HG02973 (cell line): ENCODE measurements at regions not wholly inside any gene's neighbourhood (a gene's known extent, or its start where the extent isn't known, plus 50 kb on each side); places are given as distances from the start of the nearest gene placed in this dataset.
"Not testable (repeated sequence)": the region's sequence is repeated elsewhere in the genome, so short reads cannot be mapped to it uniquely, and the experiment has no call there.

Experiments
- ATAC-seq: cut with Tn5 transposase; IDR thresholded peaks from one replicate; pipeline ENCODE4 v1.9.1; 2021; ENCODE audit warnings: moderate library complexity; ENCODE audit not compliant: unreplicated experiment

DNA sequence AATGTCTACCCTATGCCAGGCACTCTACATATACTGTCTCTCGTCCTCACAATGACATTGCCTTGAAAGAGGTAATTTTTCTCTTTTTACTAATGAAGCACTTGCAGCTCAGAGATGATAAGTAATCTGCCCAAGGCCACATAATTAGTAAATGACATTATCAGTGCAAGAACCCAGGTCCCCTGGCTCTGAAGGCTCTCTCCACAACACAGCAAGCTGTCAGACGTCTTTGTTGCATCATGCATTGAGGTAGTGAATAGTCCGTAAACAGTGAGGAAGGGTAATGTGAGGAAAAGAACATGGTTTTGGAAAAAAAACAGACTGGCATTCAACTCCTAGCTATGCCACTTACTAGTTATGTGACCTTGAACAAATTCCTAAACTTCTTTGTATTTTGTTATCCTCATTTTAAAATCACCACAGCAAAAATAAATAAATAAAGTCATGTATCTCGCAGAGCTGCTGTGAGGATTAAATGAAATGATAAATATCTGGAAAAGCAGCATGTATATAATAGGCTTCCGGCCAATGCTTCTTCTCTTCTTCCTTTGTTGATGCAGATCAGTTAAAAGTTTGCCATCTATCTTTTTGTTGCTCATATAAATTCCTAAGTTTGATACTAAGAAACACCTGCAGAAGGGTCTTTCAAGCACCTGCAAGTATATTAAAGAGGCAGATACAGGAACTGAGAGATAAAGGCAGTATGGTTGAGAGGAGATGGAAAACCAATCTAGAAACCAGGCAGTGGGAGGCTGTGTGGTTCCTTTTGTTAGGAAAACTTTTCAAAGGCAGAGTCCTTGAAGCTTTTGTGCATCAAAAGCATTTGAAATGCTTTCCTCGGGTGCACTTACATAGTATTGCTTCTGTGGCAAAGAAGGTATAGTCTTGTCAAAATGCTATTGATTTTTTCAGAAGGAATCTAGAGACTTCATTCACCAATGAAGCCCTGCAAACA, 82.8 kb downstream of the BTG1 start:
- ATAC-seq: no peak

GRCh38 chr12:92061061-92061460, 84.6 kb downstream of the BTG1 start:
- ATAC-seq: no peak

DNA sequence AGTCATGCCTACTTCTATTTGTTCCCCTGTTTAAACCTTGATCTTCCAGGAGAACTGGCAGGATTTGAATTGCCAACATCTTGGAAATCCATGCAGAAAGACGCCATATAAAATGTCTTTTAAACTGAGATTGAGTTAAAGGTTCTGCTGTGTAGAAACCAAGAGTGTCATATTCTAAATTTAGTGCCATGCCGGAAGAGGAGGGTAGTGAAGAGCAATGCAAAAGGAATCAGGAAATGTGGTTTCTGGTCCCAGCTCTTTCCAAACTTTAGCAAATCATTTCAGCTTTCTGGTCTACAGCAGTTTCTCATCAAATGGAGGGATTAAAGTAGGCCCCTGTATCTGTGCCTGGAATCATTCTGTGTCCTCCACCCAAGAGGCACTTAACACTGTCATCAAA, 85.7 kb downstream of the BTG1 start:
- ATAC-seq: no peak

DNA sequence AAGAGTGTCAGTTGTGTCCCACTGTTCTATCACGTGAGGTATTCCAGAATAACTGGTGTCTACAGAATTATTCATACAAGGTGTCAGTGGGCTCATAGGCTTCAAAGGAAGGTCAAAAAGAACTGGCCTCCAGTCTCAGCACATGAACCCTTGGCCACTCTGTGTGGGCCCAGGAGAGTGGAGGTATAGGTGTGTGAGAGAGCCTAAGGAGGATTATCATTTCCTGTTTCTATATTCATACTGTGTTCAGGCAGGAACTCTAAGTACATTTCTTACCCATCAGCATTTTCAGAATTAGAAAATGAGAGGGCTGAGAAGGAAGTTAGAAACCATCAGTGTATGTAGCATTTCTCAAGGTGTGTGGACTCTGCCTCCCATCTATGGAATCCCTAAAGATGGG, 87.0 kb downstream of the BTG1 start:
- ATAC-seq: peak; percentile 60

DNA sequence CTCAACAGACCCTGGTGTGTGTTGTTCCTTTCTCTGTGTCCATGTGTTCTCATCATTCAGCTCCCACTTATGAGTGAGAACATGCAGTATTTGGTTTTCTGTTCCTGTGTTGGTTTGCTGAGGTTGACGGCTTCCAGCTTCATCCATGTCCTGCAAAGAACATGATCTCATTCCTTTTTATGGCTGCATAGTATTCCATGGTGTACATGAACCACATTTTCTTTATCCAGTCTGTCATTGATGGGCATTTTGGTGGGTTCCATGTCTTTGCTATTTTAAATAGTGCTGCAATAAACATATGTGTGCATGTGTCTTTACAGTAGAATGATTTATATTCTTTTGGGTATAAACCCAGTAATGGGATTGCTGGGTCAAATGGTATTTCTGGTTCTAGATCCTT, 88.9 kb downstream of the BTG1 start:
- not testable (repeated sequence) for ATAC-seq

GRCh38 chr12:92056290-92056689, 89.4 kb downstream of the BTG1 start:
- ATAC-seq: no peak

- ATAC-seq: no peak
These were observed 89.8 kb downstream of the BTG1 start for GRCh38 chr12:92055877-92056276.

DNA sequence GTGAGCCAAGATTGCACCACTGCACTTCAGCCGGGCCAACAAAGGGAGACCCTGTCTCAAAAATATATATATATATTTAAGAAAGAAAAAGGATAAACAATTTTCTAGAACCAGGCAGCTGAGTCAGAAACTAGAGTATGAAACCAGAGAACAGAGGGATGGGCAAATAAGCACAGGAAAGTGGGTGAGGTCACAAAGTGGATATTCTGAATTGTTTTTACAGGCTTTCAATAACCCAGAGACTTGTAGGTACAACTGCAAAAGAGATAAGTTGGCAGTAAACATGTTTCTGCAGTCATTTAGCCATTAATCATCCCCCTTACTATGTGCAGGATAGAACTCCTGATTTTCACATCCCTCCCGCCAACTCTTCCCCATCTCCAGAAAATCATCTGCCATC, 94.2 kb downstream of the BTG1 start:
- no peak for ATAC-seq

DNA sequence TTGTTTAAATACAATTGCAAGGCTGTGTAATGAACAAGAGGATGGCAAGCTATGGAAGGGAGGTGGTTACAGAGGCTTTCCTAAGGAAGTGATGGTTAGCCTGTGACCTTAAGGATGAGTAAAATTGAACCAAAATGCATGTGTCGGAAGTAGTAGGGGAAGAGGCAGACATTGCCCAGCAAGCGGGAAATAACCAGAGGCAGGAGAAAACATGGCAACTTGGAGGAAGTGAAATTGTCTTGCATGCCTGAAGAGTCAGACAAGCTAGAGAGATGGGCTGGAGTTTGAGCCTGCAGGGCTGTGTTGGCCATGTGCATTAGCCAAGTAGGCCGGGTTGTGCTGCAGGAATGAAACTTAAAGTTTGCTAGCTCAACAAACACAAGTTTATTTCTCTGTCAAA, 96.2 kb downstream of the BTG1 start:
- peak; percentile 61 for ATAC-seq

- ATAC-seq: no peak
These were observed 98.2 kb downstream of the BTG1 start for GRCh38 chr12:92047393-92047826.

DNA sequence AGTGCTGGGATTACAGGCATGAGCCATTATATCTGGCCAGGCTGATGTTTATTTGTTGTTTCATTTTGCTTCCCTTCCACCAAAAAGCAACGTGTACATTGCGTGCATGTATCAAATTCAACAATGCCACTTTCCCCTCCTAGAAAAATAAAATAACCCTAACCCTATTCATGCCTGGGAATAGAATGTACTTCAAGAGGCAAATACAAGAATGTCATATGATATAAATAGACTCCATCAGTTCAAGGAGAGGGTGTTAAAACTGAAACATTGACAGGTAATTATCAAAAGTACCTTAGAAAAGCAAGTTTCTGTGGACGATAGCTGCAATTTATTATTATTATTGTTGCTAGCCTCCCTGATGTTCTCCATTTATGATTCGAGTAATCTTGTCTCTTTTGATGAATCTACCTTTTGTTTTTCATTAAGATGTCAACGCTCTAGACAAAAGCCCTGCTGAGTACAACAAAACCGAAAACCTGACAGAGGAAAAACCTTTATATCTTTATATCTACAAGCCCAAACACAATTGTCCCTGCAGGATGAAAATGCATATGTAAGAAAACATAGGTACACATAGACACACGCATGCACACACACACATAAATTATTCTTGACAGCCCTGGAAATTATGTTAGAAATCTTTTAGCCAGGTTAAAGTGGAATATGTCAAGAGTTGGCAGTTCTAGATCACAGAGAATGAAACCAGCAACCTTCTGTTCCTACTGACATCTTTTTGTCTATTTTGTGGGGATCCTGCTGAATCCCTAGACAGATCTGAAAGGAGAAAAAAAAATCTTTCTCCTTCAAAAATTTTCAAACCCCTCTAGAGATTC, 98.9 kb downstream of the BTG1 start:
- ATAC-seq: no peak

DNA sequence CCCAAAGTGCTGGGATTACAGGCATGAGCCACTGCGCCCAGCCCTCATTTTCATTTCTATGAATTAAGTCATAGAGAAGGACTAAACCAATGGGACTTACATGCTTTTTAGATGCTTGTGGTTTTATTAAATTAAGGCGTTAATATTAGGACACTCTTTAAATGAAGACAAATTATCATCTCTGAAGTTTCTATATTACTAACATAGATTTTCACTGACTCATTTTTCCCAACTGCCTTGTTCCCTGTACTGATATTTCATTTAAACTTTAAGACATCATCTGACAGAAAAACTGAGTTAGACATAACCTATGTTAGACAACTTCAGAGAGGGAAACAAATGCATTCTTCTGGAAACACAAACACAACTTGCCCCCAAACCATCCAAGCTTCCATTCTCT, 99.8 kb downstream of the BTG1 start:
- ATAC-seq: no peak

- no peak for ATAC-seq
These were observed 101.2 kb downstream of the BTG1 start for GRCh38 chr12:92044435-92044834.

DNA sequence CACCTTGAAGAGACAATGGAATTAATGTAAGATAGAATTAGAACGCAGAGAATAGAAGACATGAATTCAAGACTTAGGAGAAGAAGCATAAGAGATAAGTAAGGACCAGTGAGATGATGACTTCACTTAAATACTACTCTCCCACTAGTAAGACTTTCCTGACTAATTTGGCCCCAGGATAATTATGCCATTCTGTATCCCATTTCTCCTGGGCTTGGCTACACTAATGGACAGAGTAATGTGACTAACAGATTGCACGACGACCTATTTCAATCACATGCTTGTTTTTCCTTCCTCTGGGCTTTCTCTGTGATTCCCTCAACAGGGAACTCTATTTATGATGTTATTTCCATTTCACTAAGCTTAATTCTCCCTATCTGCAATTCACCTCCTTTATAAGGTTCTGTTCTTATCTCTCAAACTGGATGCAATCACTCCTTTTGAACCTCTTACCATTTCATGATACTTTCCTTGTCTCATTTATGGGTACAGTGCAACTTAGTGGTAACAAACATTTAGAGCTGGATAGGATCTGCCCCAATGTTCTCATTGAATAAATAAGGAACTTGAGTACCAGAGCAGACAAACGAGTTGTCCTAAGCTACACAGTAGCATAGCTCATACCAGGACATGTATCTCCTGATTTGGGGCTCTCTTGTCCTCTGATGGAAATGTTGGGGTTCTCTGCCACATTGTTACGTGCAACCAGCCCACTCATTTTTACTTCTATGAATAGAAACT, 102.7 kb downstream of the BTG1 start:
- ATAC-seq: no peak

GRCh38 chr12:92041742-92042141, 103.9 kb downstream of the BTG1 start:
- no peak for ATAC-seq

GRCh38 chr12:92039046-92039445, 106.6 kb downstream of the BTG1 start:
- ATAC-seq: no peak

DNA sequence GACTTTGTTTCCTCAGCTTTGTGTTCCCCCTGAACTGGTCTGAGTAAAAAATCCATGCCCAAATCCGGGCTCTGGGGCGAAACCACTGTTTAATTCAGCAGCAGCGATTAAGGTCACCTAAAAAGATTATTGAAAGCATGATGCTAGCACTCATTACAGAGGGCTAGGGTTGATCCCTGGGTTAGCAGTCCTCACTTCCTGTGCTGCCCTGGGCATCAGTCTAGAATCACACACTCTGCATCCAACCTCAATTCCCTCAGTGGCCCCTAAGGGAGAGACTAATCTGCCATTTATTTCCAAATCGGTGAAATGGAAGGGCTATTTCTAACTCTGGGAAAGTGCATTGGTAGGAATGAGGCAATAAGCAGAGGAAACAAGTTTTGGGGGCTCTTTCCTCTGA, 107.2 kb downstream of the BTG1 start:
- ATAC-seq: no peak

- no peak for ATAC-seq
These were observed 108.7 kb downstream of the BTG1 start for GRCh38 chr12:92036771-92037453.

- no peak for ATAC-seq
These were observed 109.5 kb downstream of the BTG1 start for GRCh38 chr12:92036061-92036620.

DNA sequence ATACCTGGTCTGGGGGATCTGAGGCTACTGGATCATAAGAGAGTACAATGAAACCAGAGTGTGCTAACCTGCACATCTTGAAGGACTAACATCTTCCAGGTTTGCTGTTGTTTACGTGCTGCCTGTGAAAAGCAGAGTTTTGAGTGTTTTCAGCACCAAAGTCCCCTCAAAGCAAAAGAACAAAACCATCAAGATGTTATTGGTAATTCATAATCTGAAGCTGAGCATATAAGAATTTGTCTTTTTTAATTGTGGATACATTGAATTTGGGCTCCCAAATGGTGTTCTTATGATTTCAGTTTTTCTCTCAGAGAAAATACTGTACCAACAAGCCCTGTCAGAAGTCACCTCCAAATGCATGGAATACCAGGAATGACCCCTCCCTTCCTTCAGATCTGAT, 110.2 kb downstream of the BTG1 start:
- no peak for ATAC-seq
